ENCODE measurements at regions not wholly inside any gene's neighbourhood (a gene's known extent, or its start where the extent isn't known, plus 50 kb on each side); places are given as distances from the start of the nearest gene placed in this dataset.
A peak's percentile ranks its signal among the peaks of the same experiment; 100 is the strongest.
"Not testable (repeated sequence)": the region's sequence is repeated elsewhere in the genome, so short reads cannot be mapped to it uniquely, and the experiment has no call there.

DNA sequence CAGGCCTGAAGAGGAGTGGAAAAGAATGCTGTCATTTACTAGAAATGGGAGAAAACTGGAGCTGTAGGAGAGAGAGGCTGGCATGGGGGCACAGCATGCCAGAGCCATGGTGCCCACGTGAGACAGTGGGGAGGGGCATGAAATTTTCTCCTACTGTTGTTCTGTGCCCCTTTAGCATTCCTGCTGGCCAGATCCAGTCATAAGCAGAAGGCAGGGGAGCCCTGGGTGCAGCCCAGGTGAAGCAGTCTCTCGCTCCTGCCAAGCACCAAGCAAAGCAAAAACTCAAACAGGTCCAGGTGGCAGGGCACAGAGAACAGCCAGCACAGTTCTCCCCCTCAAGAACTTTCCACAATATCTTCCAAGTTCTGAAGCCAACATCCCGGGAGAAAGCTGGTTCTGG, 383.2 kb downstream of the TCERG1L start:
- no peak for DNase-seq

DNA sequence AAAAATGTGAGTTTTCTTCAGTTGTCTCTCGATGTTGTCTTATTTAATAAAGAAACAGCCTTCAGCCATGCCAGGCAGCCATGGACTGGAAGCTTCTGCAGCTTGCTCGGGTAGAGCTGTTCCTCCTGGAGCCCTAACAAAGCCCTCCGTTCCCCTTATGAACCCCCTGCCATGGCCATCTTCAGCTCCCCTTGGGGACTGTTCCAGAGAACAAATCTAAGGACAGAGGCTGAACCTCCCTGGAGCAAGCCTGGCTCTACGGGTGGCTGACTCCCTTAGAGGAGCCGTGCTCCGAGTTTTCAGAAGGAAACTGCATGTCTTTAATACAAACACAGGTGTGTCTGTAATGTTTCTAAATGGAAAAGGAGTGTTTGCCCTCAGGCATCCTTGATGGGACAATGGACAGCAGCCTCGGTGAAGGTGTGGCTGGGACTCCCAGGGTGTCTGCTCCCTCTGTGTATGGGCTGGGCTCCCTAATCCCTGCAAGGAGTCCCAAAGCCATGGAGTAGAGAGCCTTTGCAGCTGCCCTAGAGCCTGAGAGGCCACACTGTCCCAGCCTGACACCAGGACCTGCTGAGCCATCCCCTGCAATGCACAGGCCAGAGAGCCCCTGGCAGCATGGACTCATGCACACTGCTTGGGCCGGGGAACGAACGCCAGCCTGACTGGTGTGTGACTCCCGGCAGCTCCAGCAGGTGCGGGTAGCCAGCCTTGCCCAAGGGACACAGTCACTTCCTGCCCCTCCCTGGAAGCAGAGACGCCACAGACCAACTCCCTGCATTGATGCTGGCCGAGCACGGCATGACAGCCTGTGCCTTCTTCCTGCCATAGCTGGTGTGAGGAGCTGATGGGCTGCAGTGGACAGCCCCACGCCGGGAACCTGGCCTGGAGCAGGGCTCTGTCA, 381.8 kb downstream of the TCERG1L start:
- DNase-seq = no peak

DNA sequence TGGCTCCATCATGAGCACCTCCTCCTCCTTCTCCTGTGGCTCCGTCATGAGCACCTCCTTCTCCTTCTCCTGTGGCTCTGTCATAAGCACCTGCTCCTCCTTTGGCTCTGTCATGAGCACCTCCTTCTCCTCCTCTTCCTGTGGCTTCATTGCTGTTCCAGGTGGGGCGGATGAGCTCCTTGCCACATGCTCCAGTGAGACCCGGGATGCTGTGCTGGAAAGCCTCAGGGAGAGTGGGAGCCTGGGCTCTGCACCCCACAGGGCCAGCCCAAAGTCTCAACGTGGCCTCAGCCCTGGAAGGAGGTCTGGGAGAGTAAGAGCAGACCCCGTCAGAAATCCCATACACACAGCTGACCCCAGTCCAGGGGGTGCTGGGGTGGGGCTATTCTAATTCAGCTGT, 380.7 kb downstream of the TCERG1L start:
- no peak for DNase-seq

- DNase-seq = peak; percentile 51
Observed at GRCh38 chr10:130931256-130931655, 380.3 kb downstream of the TCERG1L start.

GRCh38 chr10:130932326-130933007, 379.1 kb downstream of the TCERG1L start:
- no peak for DNase-seq

DNA sequence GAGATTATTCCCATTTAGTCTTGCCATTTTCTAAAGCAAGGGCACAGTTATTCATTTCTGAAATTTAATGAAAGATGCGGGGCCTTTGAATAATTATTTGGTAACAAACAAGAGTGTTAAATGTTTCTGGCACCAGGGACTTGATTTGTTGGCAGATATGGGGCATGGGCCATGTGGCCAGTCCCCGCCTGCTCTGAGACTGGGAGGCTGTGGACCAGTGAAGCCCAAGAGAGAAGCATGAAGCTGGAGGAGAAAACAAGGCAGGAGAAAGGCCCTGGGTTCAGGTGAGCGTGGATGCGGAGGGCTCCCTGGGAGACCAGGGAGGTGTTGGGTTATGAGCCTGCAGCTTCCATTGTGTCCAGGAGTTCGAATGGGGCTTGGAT, 378.5 kb downstream of the TCERG1L start:
- DNase-seq = no peak

GRCh38 chr10:130934293-130935127, 377.0 kb downstream of the TCERG1L start:
- no peak for DNase-seq

DNA sequence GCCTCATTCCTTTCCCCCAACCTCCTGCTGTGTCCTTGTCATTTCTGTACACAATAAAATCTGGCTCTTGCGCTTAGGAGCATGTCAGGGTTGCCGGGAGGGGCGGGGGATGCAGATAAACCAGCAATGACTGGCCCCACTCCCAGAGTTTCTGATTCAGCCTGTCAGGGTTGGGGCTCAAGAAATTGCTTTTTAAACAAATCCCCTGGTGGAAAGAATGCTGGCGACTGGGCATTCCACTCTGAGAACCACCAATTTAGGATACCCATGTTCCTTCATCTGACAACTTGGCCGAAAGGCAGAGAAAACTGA, 376.4 kb downstream of the TCERG1L start:
- DNase-seq = no peak

DNA sequence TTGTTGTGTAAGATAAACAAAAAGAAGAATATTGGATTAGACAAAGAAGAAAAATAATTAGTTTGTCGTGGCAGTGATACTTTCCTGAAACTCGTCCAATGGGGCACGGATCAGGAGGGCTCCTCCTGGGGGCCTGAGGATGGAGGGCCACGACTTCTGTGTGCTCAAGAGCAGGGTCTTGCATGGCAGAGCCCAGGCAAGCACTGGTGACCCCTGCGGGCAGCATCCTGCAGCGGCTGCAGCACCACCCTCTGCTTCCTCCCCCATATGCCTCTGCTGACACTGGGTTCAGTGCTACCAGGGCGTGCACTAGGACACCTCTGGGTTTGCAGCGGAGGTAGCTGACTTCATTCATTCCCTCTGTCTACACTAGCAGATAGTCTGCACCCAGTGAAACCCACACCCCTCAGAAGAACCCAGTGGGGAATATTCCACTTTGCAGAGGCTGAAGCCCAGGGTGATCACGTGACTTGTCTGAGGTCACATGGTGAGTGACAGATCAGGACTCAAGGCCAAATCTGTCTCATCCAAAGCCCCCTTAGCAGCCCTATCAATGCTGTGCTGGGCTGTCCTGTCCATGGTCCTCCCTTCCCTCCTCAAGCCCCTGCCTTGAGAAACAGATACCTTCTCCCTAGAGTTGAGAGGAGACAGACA, 375.5 kb downstream of the TCERG1L start:
- no peak for DNase-seq

- no peak for DNase-seq
Observed at GRCh38 chr10:130936851-130937250, 374.7 kb downstream of the TCERG1L start.

- no peak for DNase-seq
Observed at GRCh38 chr10:130938051-130938450, 373.5 kb downstream of the TCERG1L start.

DNA sequence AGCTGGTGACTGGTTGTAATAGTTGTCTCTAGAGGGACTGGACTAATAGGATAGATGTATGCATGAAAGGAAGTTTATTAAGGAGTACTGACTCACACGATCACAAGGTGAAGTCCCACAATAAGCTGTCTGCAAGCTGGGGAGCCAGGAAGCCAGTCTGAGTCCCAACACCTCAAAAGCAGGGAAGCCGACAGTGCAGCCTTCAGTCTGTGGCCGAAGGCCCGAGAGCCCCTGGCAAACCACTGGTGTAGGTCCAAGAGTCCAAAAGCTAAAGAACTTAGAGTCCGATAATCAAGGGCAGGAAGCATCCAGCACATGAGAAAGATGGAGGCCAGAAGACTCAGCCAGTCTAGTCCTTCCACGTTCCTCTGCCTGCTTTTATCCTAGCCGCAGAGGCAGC, 372.6 kb downstream of the TCERG1L start:
- DNase-seq = not testable (repeated sequence)

DNA sequence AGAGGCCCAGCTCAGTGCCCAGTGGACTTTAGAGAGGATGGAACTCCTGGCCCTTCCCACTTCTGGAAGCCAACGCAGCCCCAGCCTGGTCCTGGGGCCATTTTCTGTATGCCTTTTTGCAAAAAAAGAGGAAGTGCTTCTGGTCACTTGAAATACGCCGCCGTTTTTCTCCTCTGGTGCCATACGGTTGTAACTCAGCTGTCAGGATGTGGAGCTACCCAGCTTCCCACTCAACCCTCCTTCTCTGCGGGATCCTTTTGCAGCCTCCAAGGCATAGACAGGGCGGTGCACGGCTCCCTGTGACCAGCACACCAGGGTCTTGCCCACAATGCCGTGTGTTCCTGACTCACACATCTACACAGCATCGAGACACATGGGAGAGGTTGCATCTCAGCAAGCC, 369.6 kb downstream of the TCERG1L start:
- DNase-seq = no peak

GRCh38 chr10:130952086-130952485, 359.4 kb downstream of the TCERG1L start:
- no peak for DNase-seq

- DNase-seq = peak; percentile 3
Observed at GRCh38 chr10:130954326-130954905, 357.1 kb downstream of the TCERG1L start.

GRCh38 chr10:130956251-130956650, 355.3 kb downstream of the TCERG1L start:
- no peak for DNase-seq

DNA sequence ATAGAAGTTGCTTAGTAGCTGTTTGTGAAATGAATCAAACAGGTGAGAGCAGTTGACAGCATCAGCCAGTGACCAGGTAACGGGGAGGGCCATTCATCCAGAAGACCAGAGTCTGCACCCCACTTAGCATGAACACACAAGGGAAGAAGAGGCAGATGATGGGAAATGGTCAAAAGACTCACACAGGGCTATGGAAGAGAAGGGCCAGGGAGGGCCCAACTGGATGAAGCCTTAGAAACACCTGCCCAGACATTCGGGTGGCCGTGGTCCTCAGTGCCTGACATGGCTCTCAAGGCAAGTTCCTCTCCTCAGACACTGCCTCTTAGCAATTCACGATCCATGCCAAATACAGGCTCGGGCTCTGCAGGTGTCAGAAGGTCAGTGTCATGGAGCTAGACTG, 354.1 kb downstream of the TCERG1L start:
- no peak for DNase-seq

GRCh38 chr10:130958003-130958402, 353.5 kb downstream of the TCERG1L start:
- DNase-seq = no peak

DNA sequence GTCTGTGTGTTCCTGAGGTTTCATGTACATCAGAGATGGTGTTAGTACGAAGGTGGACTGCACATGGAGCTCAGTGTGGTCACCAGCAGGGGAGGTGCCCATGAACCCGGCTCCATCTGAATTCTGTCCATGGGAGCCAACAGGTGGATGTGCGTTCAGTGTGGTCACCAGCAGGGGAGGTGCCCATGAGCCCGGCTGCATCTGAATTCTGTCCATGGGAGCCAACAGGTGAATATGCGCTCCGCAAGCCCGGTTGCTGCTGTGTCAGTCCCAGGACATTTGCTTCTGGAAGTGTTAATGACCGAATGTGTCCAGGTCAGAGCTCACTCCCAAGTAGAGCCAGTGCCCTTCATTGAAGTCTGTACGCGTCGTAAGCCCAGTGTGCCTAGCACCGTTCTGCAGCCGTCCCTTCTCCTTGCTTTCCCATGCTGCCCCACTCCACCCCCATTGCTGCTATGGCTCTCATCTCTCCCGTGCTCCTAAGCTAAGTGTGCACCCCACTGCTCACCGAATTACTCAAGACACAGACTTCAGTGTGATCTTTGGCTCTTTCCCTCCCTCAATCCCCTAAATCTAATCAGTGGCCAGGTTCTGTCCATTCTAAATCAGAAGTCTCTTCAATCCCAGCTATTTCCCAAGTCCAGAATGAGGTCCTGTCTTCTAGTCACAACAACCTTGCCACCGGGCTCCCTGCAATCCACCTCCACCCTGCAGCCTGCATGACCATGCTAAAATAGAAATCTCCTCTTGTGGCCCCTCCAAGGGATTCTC, 352.4 kb downstream of the TCERG1L start:
- no peak for DNase-seq

DNA sequence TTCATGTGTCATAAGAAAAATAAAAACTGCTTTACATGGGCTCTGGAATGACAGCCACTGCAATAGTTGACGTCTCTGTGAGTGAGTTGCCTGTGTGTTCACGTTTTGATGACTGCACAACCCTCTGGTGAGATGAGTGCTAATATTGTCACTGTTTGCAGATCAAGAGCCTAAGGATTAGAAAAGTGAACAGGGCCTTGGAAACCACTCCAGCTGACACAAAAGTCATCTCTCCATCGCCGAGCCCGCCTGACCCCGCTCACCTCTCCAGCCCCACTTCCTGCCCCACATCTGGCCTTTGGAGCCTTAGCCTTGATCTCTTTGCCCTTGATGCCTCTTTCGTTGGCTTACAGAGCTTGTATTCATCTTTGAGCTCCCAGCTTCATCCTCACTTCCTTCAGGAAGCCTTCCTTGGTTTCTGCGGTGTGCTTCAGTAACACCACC, 351.7 kb downstream of the TCERG1L start:
- no peak for DNase-seq

- no peak for DNase-seq
Observed at GRCh38 chr10:130960531-130960930, 351.0 kb downstream of the TCERG1L start.

All from NCI-H2171 treated with DMSO at 0.1 percent for 48 hours (cell line).